ENCODE measurements at regions not wholly inside any gene's neighbourhood (a gene's known extent, or its start where the extent isn't known, plus 50 kb on each side); places are given as distances from the start of the nearest gene placed in this dataset.

- Histone ChIP-seq H3K36me3 (ENCODE audit: insufficient read depth, low read length) (no peaks in the 10 kb centered on the region), H3K4me1 (ENCODE audit: insufficient read depth, low read length) (no peaks in the 10 kb centered on the region), H3K9me3 (ENCODE audit: control insufficient read depth in 1 of 2, low read length in 2 of 2) (no peaks in the 10 kb centered on the region), H3K27ac (ENCODE audit: low read depth, low read length) (no peak overlapping the region), H3K27me3 (ENCODE audit: insufficient read depth, low read length) (no peaks in the 10 kb centered on the region), H3K4me3 (ENCODE audit: low read length in 2 of 2) (no peak overlapping the region)
- H3K4me1 Mint-ChIP-seq = no peaks in the 10 kb centered on the region
- peaks cover 9 to 13% of the 10 kb centered on the region in 2 donors for H3K27me3 Mint-ChIP-seq
- peaks cover 0 to 3% (median 0%) of the 10 kb centered on the region in 8 donors for H3K9me3 Mint-ChIP-seq
- H3K36me3 Mint-ChIP-seq = no peaks in the 10 kb centered on the region
- DNase-seq = no peak
- ChIA-PET CTCF (ENCODE audit: partially characterized antibody) (no interaction called here), POLR2A (ENCODE audit: partially characterized antibody) (no interaction called here)
- no peak overlapping the region for H3K4me3 Mint-ChIP-seq
- intact Hi-C loops (cut with micrococcal nuclease) = no loop called here
- no peak overlapping the region for H3K27ac Mint-ChIP-seq
These were observed 171.2 kb upstream of the S1PR3 start for GRCh38 chr9:88820055-88820454.

GRCh38 chr9:88821033-88821745 is 170.1 kb upstream of the S1PR3 start:
- POLR2A ChIA-PET (ENCODE audit: partially characterized antibody) = no interaction called here
- peaks cover 5 to 10% of the 10 kb centered on the region in 2 donors for H3K27me3 Mint-ChIP-seq
- no peak overlapping the region for H3K27ac Mint-ChIP-seq
- H3K36me3 Mint-ChIP-seq = no peaks in the 10 kb centered on the region
- H3K4me1 Mint-ChIP-seq = no peaks in the 10 kb centered on the region
- Histone ChIP-seq H3K9me3 (ENCODE audit: control insufficient read depth in 1 of 2, low read length in 2 of 2) (no peaks in the 10 kb centered on the region), H3K4me3 (ENCODE audit: low read length in 2 of 2) (no peak overlapping the region), H3K27me3 (ENCODE audit: insufficient read depth, low read length) (no peaks in the 10 kb centered on the region), H3K27ac (ENCODE audit: low read depth, low read length) (no peak overlapping the region), H3K36me3 (ENCODE audit: insufficient read depth, low read length) (no peaks in the 10 kb centered on the region), H3K4me1 (ENCODE audit: insufficient read depth, low read length) (no peaks in the 10 kb centered on the region)
- CTCF ChIA-PET (ENCODE audit: partially characterized antibody) = no interaction called here
- H3K4me3 Mint-ChIP-seq = no peak overlapping the region
- H3K9me3 Mint-ChIP-seq = peaks cover 0 to 3% (median 0%) of the 10 kb centered on the region in 8 donors
- intact Hi-C loops (cut with micrococcal nuclease) = no loop called here
- DNase-seq = no peak

GRCh38 chr9:88821746-88822106 is 169.5 kb upstream of the S1PR3 start:
- Mint-ChIP-seq H3K27ac (no peak overlapping the region), H3K4me3 (no peak overlapping the region), H3K27me3 (peaks cover 11 to 13% of the 10 kb centered on the region in 2 donors), H3K4me1 (no peaks in the 10 kb centered on the region), H3K36me3 (no peaks in the 10 kb centered on the region), H3K9me3 (peaks cover 0 to 3% (median 0%) of the 10 kb centered on the region in 8 donors)
- Histone ChIP-seq H3K9me3 (ENCODE audit: control insufficient read depth in 1 of 2, low read length in 2 of 2) (no peaks in the 10 kb centered on the region), H3K27ac (ENCODE audit: low read depth, low read length) (no peak overlapping the region), H3K4me3 (ENCODE audit: low read length in 2 of 2) (no peak overlapping the region), H3K36me3 (ENCODE audit: insufficient read depth, low read length) (no peaks in the 10 kb centered on the region), H3K4me1 (ENCODE audit: insufficient read depth, low read length) (no peaks in the 10 kb centered on the region), H3K27me3 (ENCODE audit: insufficient read depth, low read length) (no peaks in the 10 kb centered on the region)
- ChIA-PET POLR2A (ENCODE audit: partially characterized antibody) (no interaction called here), CTCF (ENCODE audit: partially characterized antibody) (no interaction called here)
- no peak for DNase-seq
- intact Hi-C loops (cut with micrococcal nuclease) = no loop called here

DNA sequence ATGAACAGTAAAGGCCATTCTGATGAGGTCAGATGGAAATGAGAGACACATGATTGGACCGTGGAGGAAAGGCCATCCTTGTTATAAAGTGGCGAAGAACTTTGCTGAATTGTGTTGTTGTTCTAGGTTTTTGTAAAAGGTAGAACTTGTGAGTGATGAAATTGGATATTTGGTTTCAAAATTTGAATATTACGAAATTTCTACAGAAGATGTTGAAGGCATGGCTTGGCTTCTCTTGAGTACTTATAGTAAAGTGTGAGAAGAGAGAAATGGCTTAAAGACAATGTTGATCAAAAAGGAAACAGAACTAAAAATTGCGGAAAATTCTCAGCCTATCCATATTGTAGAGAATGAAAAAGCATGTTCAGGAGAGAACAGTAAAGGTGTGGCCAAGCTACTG is 166.6 kb upstream of the S1PR3 start:
- H3K9me3 ChIP-seq (ENCODE audit: control insufficient read depth in 1 of 2, low read length in 2 of 2) = no peaks in the 10 kb centered on the region
- H3K4me1 ChIP-seq (ENCODE audit: insufficient read depth, low read length) = no peaks in the 10 kb centered on the region
- DNase-seq = no peak
- peaks cover 4% of the 10 kb centered on the region for H3K27me3 ChIP-seq (ENCODE audit: insufficient read depth, low read length)
- no peaks in the 10 kb centered on the region for H3K36me3 ChIP-seq (ENCODE audit: insufficient read depth, low read length)
- intact Hi-C loops (cut with micrococcal nuclease) = no loop called here
- ChIA-PET CTCF (ENCODE audit: partially characterized antibody) (no interaction called here), POLR2A (ENCODE audit: partially characterized antibody) (no interaction called here)
- H3K4me3 Mint-ChIP-seq = no peak overlapping the region
- no peaks in the 10 kb centered on the region for H3K36me3 Mint-ChIP-seq
- H3K27ac ChIP-seq (ENCODE audit: low read depth, low read length) = no peak overlapping the region
- H3K27me3 Mint-ChIP-seq = peaks cover 22 to 26% of the 10 kb centered on the region in 2 donors
- no peaks in the 10 kb centered on the region for H3K4me1 Mint-ChIP-seq
- H3K9me3 Mint-ChIP-seq = peaks cover 0 to 3% (median 0%) of the 10 kb centered on the region in 8 donors
- H3K27ac Mint-ChIP-seq = no peak overlapping the region
- no peak overlapping the region for H3K4me3 ChIP-seq (ENCODE audit: low read length in 2 of 2)

GRCh38 chr9:88826181-88826580 is 165.1 kb upstream of the S1PR3 start:
- ChIA-PET CTCF (ENCODE audit: partially characterized antibody) (no interaction called here), POLR2A (ENCODE audit: partially characterized antibody) (interaction anchor here (0.6 kb wide), 1 partner anchor 1863 kb away, joined by 3 read pairs; no protein-coding TSS in a partner anchor)
- Mint-ChIP-seq H3K27me3 (peaks cover 27 to 29% of the 10 kb centered on the region in 2 donors), H3K9me3 (peaks cover 0 to 2% (median 0%) of the 10 kb centered on the region in 8 donors), H3K27ac (no peak overlapping the region), H3K4me1 (no peaks in the 10 kb centered on the region), H3K36me3 (no peaks in the 10 kb centered on the region), H3K4me3 (no peak overlapping the region)
- Histone ChIP-seq H3K4me3 (ENCODE audit: low read length in 2 of 2) (no peak overlapping the region), H3K36me3 (ENCODE audit: insufficient read depth, low read length) (no peaks in the 10 kb centered on the region), H3K4me1 (ENCODE audit: insufficient read depth, low read length) (no peaks in the 10 kb centered on the region), H3K27ac (ENCODE audit: low read depth, low read length) (no peak overlapping the region), H3K27me3 (ENCODE audit: insufficient read depth, low read length) (peaks cover 5% of the 10 kb centered on the region), H3K9me3 (ENCODE audit: control insufficient read depth in 1 of 2, low read length in 2 of 2) (no peaks in the 10 kb centered on the region)
- intact Hi-C loops (cut with micrococcal nuclease) = no loop called here
- DNase-seq = no peak

DNA sequence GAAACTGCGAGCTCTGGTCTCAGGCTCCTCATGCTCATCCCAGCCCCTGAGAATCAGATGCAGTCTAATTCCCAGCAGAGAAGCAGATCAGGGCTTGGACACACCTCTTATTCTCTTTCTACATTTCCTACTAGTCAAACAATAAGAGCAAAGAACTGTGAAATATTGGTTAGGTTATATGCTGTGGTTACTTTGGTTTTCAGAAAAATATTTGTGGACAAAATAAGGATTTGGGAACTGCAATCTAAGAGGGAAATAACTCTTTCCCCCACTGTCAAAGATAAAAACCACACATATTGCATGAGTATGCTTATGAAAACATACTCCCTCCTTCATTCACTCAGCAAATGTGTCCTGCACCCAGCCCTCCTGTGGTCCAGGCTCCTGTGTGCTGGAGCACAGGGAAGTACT is 164.5 kb upstream of the S1PR3 start:
- Histone ChIP-seq H3K27ac (ENCODE audit: low read depth, low read length) (no peak overlapping the region), H3K4me3 (ENCODE audit: low read length in 2 of 2) (no peak overlapping the region), H3K27me3 (ENCODE audit: insufficient read depth, low read length) (peaks cover 5% of the 10 kb centered on the region), H3K36me3 (ENCODE audit: insufficient read depth, low read length) (no peaks in the 10 kb centered on the region), H3K4me1 (ENCODE audit: insufficient read depth, low read length) (no peaks in the 10 kb centered on the region), H3K9me3 (ENCODE audit: control insufficient read depth in 1 of 2, low read length in 2 of 2) (no peaks in the 10 kb centered on the region)
- no peak overlapping the region for H3K27ac Mint-ChIP-seq
- H3K9me3 Mint-ChIP-seq = peaks cover 0 to 2% (median 0%) of the 10 kb centered on the region in 8 donors
- intact Hi-C loops (cut with micrococcal nuclease) = no loop called here
- H3K36me3 Mint-ChIP-seq = no peaks in the 10 kb centered on the region
- H3K4me3 Mint-ChIP-seq = no peak overlapping the region
- DNase-seq = no peak
- CTCF ChIA-PET (ENCODE audit: partially characterized antibody) = no interaction called here
- H3K4me1 Mint-ChIP-seq = no peaks in the 10 kb centered on the region
- POLR2A ChIA-PET (ENCODE audit: partially characterized antibody) = interaction anchor here (0.6 kb wide), 1 partner anchor 1864 kb away, joined by 3 read pairs; no protein-coding TSS in a partner anchor
- peaks cover 29% of the 10 kb centered on the region in 2 donors for H3K27me3 Mint-ChIP-seq

- Histone ChIP-seq H3K36me3 (ENCODE audit: insufficient read depth, low read length) (no peaks in the 10 kb centered on the region), H3K27ac (ENCODE audit: low read depth, low read length) (no peak overlapping the region), H3K4me1 (ENCODE audit: insufficient read depth, low read length) (no peaks in the 10 kb centered on the region), H3K9me3 (ENCODE audit: control insufficient read depth in 1 of 2, low read length in 2 of 2) (no peaks in the 10 kb centered on the region), H3K4me3 (ENCODE audit: low read length in 2 of 2) (no peak overlapping the region), H3K27me3 (ENCODE audit: insufficient read depth, low read length) (peaks cover 5% of the 10 kb centered on the region)
- H3K4me3 Mint-ChIP-seq = no peak overlapping the region
- DNase-seq = no peak
- peaks cover 0 to 4% (median under 1%) of the 10 kb centered on the region in 4 donors for H3K4me1 Mint-ChIP-seq
- H3K9me3 Mint-ChIP-seq = peaks cover 0 to 6% (median 0%) of the 10 kb centered on the region in 8 donors
- H3K36me3 Mint-ChIP-seq = no peaks in the 10 kb centered on the region
- intact Hi-C loops (cut with micrococcal nuclease) = no loop called here
- ChIA-PET POLR2A (ENCODE audit: partially characterized antibody) (no interaction called here), CTCF (ENCODE audit: partially characterized antibody) (no interaction called here)
- no peak overlapping the region for H3K27ac Mint-ChIP-seq
- peaks cover 32 to 38% of the 10 kb centered on the region in 2 donors for H3K27me3 Mint-ChIP-seq
These were observed 163.2 kb upstream of the S1PR3 start for GRCh38 chr9:88828018-88828417.
